NT2/D1 (cell line): ENCODE measurements at regions not wholly inside any gene's neighbourhood (a gene's known extent, or its start where the extent isn't known, plus 50 kb on each side); places are given as distances from the start of the nearest gene placed in this dataset.

Experiments
- YY1 ChIP-seq: IDR thresholded peaks from 2 replicates; pipeline ENCODE4 v1.6.1; 2011; ENCODE audit not compliant: insufficient read length, insufficient read depth
- ZNF274 ChIP-seq: IDR thresholded peaks from 2 replicates; pipeline ENCODE4 v1.6.1; 2011; ENCODE audit warnings: mild to moderate bottlenecking, low read depth, low read length

DNA sequence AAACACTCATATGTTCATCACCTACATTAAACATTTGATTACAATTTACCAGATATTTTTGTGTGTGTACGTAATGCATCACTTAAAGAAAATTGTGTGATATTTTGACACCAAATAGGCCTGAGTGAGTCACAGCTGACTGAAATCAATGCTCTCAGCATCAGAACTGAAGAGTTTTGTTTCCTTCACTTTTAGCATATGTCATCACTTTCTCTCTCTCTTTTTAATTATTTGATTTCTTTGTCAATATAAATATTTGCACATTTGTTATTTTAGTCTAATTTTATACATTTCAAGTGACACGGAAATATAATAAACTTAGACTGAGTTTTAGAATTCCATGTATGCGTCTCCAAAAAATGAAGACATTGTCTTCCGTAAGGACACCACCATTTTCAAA, 545.3 kb downstream of the PTPRC start:
- TF ChIP-seq ZNF274 (no peak), YY1 (no peak)
